HAP-1 (cell line): ENCODE measurements at regions not wholly inside any gene's neighbourhood (a gene's known extent, or its start where the extent isn't known, plus 50 kb on each side); places are given as distances from the start of the nearest gene placed in this dataset.
A peak's percentile ranks its signal among the peaks of the same experiment; 100 is the strongest.

Source experiments
- DNase-seq, 2 experiments: peaks; one replicate each; pipeline ENCODE4 v3.0.0-alpha.2; 2016 to 2020; ENCODE audit warnings: low spot score in 2 of 2
- H3K27me3 ChIP-seq: fragments of 250-450 bp; sonication (Bioruptor Pico); 2 replicates; pipeline ENCODE4 v1.5.1; 2020; ENCODE audit warnings: low read depth, mild to moderate bottlenecking, moderate library complexity
- H3K36me3 ChIP-seq: fragments of 250-450 bp; sonication (Bioruptor Pico); replicated peaks from 2 replicates; pipeline ENCODE4 v1.5.1; 2020; ENCODE audit warnings: mild to moderate bottlenecking
- H3K4me1 ChIP-seq: fragments of 250-450 bp; sonication (Bioruptor Pico); 2 replicates; pipeline ENCODE4 v1.5.1; 2020; ENCODE audit warnings: mild to moderate bottlenecking
- H3K4me3 ChIP-seq: fragments of 250-450 bp; sonication (Bioruptor Pico); 2 replicates; pipeline ENCODE4 v1.5.1; 2020; ENCODE audit warnings: mild to moderate bottlenecking, moderate library complexity
- H3K9me3 ChIP-seq: fragments of 250-450 bp; sonication (Bioruptor Pico); 2 replicates; pipeline ENCODE4 v1.5.1; 2020; ENCODE audit warnings: mild to moderate bottlenecking, moderate library complexity
- in situ Hi-C: fragments of 300-500 bp; cut with MboI; formaldehyde crosslinking; loops from 3 replicates; pipeline ENCODE4 v1.14.3; 2020; ENCODE audit warnings: low sequenced_read_pairs, inconsistent platforms, mixed read lengths

GRCh38 chr6:125354649-125355048 lies 52.9 kb upstream of the HDDC2 start:
- no peaks in the 10 kb centered on the region for H3K36me3 ChIP-seq
- H3K27me3 ChIP-seq, result peaks cover 28% of the 10 kb centered on the region
- no peaks in the 10 kb centered on the region for H3K4me1 ChIP-seq
- H3K9me3 ChIP-seq, result no peaks in the 10 kb centered on the region
- DNase-seq, result no peak
- H3K4me3 ChIP-seq, result no peak overlapping the region
- in situ Hi-C loops, result no loop called here

GRCh38 chr6:125356884-125357283 lies 55.1 kb upstream of the HDDC2 start:
- Histone ChIP-seq H3K27me3 (peaks cover 30% of the 10 kb centered on the region), H3K4me1 (no peaks in the 10 kb centered on the region), H3K9me3 (no peaks in the 10 kb centered on the region), H3K4me3 (no peak overlapping the region), H3K36me3 (no peaks in the 10 kb centered on the region)
- no peak for DNase-seq
- in situ Hi-C loops, result no loop called here

GRCh38 chr6:125357515-125358256 lies 55.9 kb upstream of the HDDC2 start:
- no peak overlapping the region for H3K4me3 ChIP-seq
- no peaks in the 10 kb centered on the region for H3K4me1 ChIP-seq
- peaks cover 35% of the 10 kb centered on the region for H3K27me3 ChIP-seq
- H3K9me3 ChIP-seq, result no peaks in the 10 kb centered on the region
- no peak for DNase-seq
- in situ Hi-C loops, result no loop called here
- H3K36me3 ChIP-seq, result no peaks in the 10 kb centered on the region

- in situ Hi-C loops, result no loop called here
- DNase-seq, result no peak
- Histone ChIP-seq H3K4me3 (no peak overlapping the region), H3K27me3 (peaks cover 35% of the 10 kb centered on the region), H3K4me1 (0 out of 2 replicates have a peak, but pooled peaks cover 5% of the 10 kb centered on the region), H3K36me3 (no peaks in the 10 kb centered on the region), H3K9me3 (no peaks in the 10 kb centered on the region)
Observed at GRCh38 chr6:125358898-125359297, 57.1 kb upstream of the HDDC2 start.

GRCh38 chr6:125361868-125362267 lies 60.1 kb upstream of the HDDC2 start:
- no peaks in the 10 kb centered on the region for H3K36me3 ChIP-seq
- H3K9me3 ChIP-seq, result no peaks in the 10 kb centered on the region
- H3K4me1 ChIP-seq, result 0 out of 2 replicates have a peak, but pooled peaks cover 5% of the 10 kb centered on the region
- H3K4me3 ChIP-seq, result no peak overlapping the region
- no peak for DNase-seq
- peaks cover 39% of the 10 kb centered on the region for H3K27me3 ChIP-seq
- in situ Hi-C loops, result no loop called here

- peaks cover 29% of the 10 kb centered on the region for H3K27me3 ChIP-seq
- H3K4me1 ChIP-seq, result 0 out of 2 replicates have a peak, but pooled peaks cover 5% of the 10 kb centered on the region
- peak overlapping the region; percentile 25 for H3K4me3 ChIP-seq
- no peaks in the 10 kb centered on the region for H3K36me3 ChIP-seq
- DNase-seq, result peak; percentile 38 to 65
- in situ Hi-C loops, result no loop called here
- H3K9me3 ChIP-seq, result no peaks in the 10 kb centered on the region
Observed at GRCh38 chr6:125363039-125363823, 61.5 kb upstream of the HDDC2 start.

- Histone ChIP-seq H3K9me3 (no peaks in the 10 kb centered on the region), H3K27me3 (peaks cover 26% of the 10 kb centered on the region), H3K4me3 (peak overlapping the region; percentile 25), H3K4me1 (0 out of 2 replicates have a peak, but pooled peaks cover 5% of the 10 kb centered on the region), H3K36me3 (no peaks in the 10 kb centered on the region)
- in situ Hi-C loops, result no loop called here
- no peak for DNase-seq
Observed at GRCh38 chr6:125363824-125364165, 62.0 kb upstream of the HDDC2 start.

- Histone ChIP-seq H3K4me1 (0 out of 2 replicates have a peak, but pooled peaks cover 5% of the 10 kb centered on the region), H3K4me3 (no peak overlapping the region), H3K27me3 (peaks cover 20% of the 10 kb centered on the region), H3K9me3 (no peaks in the 10 kb centered on the region), H3K36me3 (no peaks in the 10 kb centered on the region)
- no peak for DNase-seq
- in situ Hi-C loops, result no loop called here
Observed at GRCh38 chr6:125365230-125365629, 63.5 kb upstream of the HDDC2 start.

- Histone ChIP-seq H3K27me3 (peaks cover 17% of the 10 kb centered on the region), H3K4me1 (0 out of 2 replicates have a peak, but pooled peaks cover 5% of the 10 kb centered on the region), H3K9me3 (no peaks in the 10 kb centered on the region), H3K4me3 (no peak overlapping the region), H3K36me3 (no peaks in the 10 kb centered on the region)
- DNase-seq, result no peak
- in situ Hi-C loops, result no loop called here
Observed at GRCh38 chr6:125367036-125367782, 65.4 kb upstream of the HDDC2 start.

GRCh38 chr6:125370343-125370742 lies 68.6 kb upstream of the HDDC2 start:
- in situ Hi-C loops, result no loop called here
- H3K27me3 ChIP-seq, result peaks cover 15% of the 10 kb centered on the region
- DNase-seq, result no peak

GRCh38 chr6:125375013-125375412 lies 73.2 kb upstream of the HDDC2 start:
- no peaks in the 10 kb centered on the region for H3K36me3 ChIP-seq
- in situ Hi-C loops, result no loop called here
- H3K4me3 ChIP-seq, result no peak overlapping the region
- H3K27me3 ChIP-seq, result peaks cover 13% of the 10 kb centered on the region
- H3K9me3 ChIP-seq, result no peaks in the 10 kb centered on the region
- no peak for DNase-seq
- H3K4me1 ChIP-seq, result no peaks in the 10 kb centered on the region

More at GRCh38 chr6:125370343-125370742, 68.6 kb upstream of the HDDC2 start:
- Histone ChIP-seq H3K9me3 (no peaks in the 10 kb centered on the region), H3K4me1 (no peaks in the 10 kb centered on the region), H3K4me3 (no peak overlapping the region), H3K36me3 (no peaks in the 10 kb centered on the region)

GRCh38 chr6:125375821-125376220 lies 74.1 kb upstream of the HDDC2 start:
- no peak for DNase-seq
- no peaks in the 10 kb centered on the region for H3K36me3 ChIP-seq
- in situ Hi-C loops, result no loop called here
- no peak overlapping the region for H3K4me3 ChIP-seq
- H3K4me1 ChIP-seq, result no peaks in the 10 kb centered on the region
- peaks cover 13% of the 10 kb centered on the region for H3K27me3 ChIP-seq
- H3K9me3 ChIP-seq, result no peaks in the 10 kb centered on the region

- in situ Hi-C loops, result no loop called here
- Histone ChIP-seq H3K27me3 (peaks cover 14% of the 10 kb centered on the region), H3K9me3 (no peaks in the 10 kb centered on the region), H3K4me1 (no peaks in the 10 kb centered on the region), H3K4me3 (no peak overlapping the region), H3K36me3 (no peaks in the 10 kb centered on the region)
- DNase-seq, result no peak
Observed at GRCh38 chr6:125377621-125378020, 75.9 kb upstream of the HDDC2 start.
